Cardiac muscle cell (in vitro differentiated cells and primary cell): ENCODE measurements at regions not wholly inside any gene's neighbourhood (a gene's known extent, or its start where the extent isn't known, plus 50 kb on each side); places are given as distances from the start of the nearest gene placed in this dataset.

Experiments
- DNase-seq, 2 donors: peaks; one replicate each; pipeline versions ENCODE4 v3.0.0 to v3.0.0-alpha.2; 2010 to 2017; ENCODE audit warnings: low read depth in 1 of 2, low spot score in 1 of 2
- H3K27ac ChIP-seq: fragments of 200-600 bp; sonication (generic); 2 replicates; pipeline ENCODE4 v1.5.1; 2016
- H3K27me3 ChIP-seq: fragments of 200-600 bp; sonication (generic); 2 replicates; pipeline ENCODE4 v1.6.0; 2016; ENCODE audit warnings: control low read depth
- H3K36me3 ChIP-seq: fragments of 200-600 bp; sonication (generic); 2 replicates; pipeline ENCODE4 v1.5.1; 2016; ENCODE audit warnings: control low read depth
- H3K4me1 ChIP-seq: fragments of 200-600 bp; sonication (generic); 2 replicates; pipeline ENCODE4 v1.8.1; 2017; ENCODE audit warnings: low read depth, mild to moderate bottlenecking, mixed run types
- H3K4me3 ChIP-seq: fragments of 200-600 bp; sonication (generic); 2 replicates; pipeline ENCODE4 v1.5.1; 2016; ENCODE audit warnings: mild to moderate bottlenecking
- H3K9me3 ChIP-seq: fragments of 200-600 bp; sonication (generic); 2 replicates; pipeline ENCODE4 v1.5.1; 2017; ENCODE audit warnings: low read depth, mild to moderate bottlenecking, control low read depth
- TF ChIP-seq, protein P1 (sequence below): IDR thresholded peaks from 2 replicates; pipeline ENCODE4 v1.5.1; 2012; ENCODE audit warnings: low read depth, mild to moderate bottlenecking, low read length

DNA sequence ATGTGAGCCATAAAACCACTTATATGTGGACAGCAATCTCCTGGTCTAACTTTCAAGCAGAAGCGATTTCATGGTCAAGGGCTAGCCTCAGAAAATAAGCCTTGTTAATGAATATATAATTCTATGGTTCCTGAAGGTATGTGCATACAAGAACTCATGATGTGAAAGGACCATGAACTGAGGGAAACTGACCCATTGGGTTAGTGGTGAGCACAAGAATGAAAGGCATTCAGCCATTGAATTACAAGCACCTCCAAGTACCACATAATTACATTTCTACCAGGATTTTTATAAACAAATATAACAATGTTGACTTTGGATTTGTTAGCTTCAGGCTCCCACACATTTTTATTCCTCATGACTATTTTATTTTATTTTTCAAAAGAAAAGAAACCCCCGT lies 459.0 kb downstream of the TLE4 start:
- Histone ChIP-seq H3K27me3 (peaks cover 82% of the 10 kb centered on the region), H3K4me3 (no peak overlapping the region), H3K4me1 (no peaks in the 10 kb centered on the region), H3K9me3 (no peaks in the 10 kb centered on the region), H3K27ac (no peak overlapping the region), H3K36me3 (no peaks in the 10 kb centered on the region)
- TF ChIP-seq, protein P1, sequence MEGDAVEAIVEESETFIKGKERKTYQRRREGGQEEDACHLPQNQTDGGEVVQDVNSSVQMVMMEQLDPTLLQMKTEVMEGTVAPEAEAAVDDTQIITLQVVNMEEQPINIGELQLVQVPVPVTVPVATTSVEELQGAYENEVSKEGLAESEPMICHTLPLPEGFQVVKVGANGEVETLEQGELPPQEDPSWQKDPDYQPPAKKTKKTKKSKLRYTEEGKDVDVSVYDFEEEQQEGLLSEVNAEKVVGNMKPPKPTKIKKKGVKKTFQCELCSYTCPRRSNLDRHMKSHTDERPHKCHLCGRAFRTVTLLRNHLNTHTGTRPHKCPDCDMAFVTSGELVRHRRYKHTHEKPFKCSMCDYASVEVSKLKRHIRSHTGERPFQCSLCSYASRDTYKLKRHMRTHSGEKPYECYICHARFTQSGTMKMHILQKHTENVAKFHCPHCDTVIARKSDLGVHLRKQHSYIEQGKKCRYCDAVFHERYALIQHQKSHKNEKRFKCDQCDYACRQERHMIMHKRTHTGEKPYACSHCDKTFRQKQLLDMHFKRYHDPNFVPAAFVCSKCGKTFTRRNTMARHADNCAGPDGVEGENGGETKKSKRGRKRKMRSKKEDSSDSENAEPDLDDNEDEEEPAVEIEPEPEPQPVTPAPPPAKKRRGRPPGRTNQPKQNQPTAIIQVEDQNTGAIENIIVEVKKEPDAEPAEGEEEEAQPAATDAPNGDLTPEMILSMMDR = no peak
- DNase-seq = no peak

DNA sequence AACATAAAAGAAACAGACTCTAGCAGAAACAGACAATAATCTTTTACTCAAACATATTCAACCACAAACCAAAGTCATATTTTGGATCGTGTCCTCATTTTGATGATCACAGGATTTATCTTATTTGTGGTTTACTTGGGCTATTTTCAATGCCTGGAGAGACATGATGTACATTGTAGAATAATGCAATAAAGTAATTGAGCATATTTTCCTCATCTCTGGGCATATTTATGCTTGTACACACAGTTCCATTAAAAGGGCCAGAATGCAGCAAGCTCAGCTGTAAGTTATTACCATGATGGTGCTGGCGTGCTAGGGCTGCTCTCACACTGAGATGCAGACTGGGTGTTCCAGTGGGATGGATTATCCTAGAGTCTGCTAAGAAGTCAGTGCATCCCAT lies 456.7 kb downstream of the TLE4 start:
- no peak overlapping the region for H3K27ac ChIP-seq
- DNase-seq = no peak
- no peaks in the 10 kb centered on the region for H3K9me3 ChIP-seq
- no peaks in the 10 kb centered on the region for H3K4me1 ChIP-seq
- H3K4me3 ChIP-seq = no peak overlapping the region
- peaks cover 62% of the 10 kb centered on the region for H3K27me3 ChIP-seq
- H3K36me3 ChIP-seq = no peaks in the 10 kb centered on the region
- TF ChIP-seq, protein P1 = no peak

DNA sequence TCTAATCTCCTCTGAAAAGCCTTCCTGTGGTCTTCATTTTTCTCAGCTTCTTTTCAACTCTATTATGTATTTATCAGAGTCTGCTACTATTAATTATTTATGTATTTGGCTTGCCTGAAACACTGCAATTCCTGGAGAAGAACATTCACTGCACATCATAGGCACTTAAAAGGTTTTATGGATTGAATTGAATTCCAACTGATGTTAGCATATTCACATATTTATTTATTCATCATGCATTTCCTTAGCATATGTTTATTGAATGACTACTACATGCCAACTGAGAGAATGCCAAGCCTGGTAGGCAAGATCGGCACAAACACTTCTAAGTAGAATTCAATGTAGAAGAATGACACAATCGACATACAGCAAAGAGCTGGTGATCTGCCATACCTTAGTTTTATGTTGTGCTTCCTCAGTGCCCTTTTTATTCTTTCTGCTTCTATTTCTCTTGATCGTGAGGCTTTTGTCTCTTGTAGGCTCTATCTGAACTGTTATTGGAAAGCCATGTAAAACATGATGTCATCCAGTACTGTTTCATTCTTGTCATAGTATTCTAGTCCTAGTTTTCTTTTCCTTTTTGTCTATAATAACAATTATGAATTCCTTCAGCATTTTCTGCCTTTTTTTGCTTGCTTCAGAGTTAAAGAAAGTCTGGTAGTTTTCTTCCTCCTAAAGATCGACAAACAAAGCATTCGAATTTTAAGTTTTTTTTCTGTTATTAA lies 454.2 kb downstream of the TLE4 start:
- peaks cover 55% of the 10 kb centered on the region for H3K27me3 ChIP-seq
- TF ChIP-seq, protein P1 = no peak
- no peaks in the 10 kb centered on the region for H3K36me3 ChIP-seq
- no peaks in the 10 kb centered on the region for H3K9me3 ChIP-seq
- H3K27ac ChIP-seq = no peak overlapping the region
- DNase-seq = no peak
- H3K4me3 ChIP-seq = no peak overlapping the region
- H3K4me1 ChIP-seq = no peaks in the 10 kb centered on the region

DNA sequence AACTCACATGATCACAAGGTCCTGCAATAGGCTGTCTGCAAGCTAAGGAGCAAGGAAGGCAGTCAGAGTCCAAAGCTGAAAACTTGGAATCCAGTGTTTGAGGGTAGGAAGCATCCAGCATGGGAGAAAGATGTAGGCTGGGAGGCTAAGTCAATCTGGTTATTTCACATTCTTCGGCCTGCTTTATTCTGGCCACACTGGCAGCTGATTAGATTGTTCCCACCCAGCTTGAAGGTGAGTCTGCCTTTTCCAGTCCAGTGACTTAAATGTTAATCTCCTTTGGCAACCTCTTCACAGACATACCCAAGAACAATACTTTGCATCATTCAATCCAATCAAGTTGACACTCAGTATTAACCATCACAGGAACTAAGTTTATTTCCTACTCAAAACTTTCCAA lies 453.4 kb downstream of the TLE4 start:
- TF ChIP-seq, protein P1 = no peak
- no peak overlapping the region for H3K4me3 ChIP-seq
- no peaks in the 10 kb centered on the region for H3K36me3 ChIP-seq
- no peaks in the 10 kb centered on the region for H3K4me1 ChIP-seq
- no peaks in the 10 kb centered on the region for H3K9me3 ChIP-seq
- no peak overlapping the region for H3K27ac ChIP-seq
- peaks cover 51% of the 10 kb centered on the region for H3K27me3 ChIP-seq
- DNase-seq = no peak

DNA sequence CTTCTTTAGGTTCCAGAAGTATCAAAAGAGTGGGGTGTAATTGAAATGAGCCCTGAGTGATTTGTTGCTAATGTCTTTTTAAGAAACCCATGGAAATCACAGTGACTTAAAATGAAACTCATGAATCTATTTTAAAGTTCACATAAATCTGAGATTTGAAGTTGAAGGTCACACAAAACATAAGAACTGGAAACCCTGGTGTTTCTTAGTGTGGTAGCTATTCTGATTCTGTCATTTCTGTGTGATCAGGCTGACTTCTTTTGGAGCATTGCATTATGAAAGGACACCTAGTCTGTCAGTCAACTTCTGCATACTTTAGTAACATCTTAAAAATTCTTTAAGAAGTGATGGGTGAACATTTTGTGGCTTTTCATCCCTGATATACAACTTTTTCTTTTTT lies 448.8 kb downstream of the TLE4 start:
- DNase-seq = no peak

More for the DNA sequence above, 448.8 kb downstream of the TLE4 start:
- Histone ChIP-seq H3K4me1 (no peaks in the 10 kb centered on the region), H3K27me3 (peaks cover 25% of the 10 kb centered on the region), H3K4me3 (no peak overlapping the region), H3K27ac (no peak overlapping the region), H3K36me3 (no peaks in the 10 kb centered on the region), H3K9me3 (no peaks in the 10 kb centered on the region)
- TF ChIP-seq, protein P1 = no peak
